SK-N-SH treated with all-trans-retinoic acid at 6 μM for 48 hours (cell line): ENCODE measurements at regions not wholly inside any gene's neighbourhood (a gene's known extent, or its start where the extent isn't known, plus 50 kb on each side); places are given as distances from the start of the nearest gene placed in this dataset.
"Not testable (repeated sequence)": the region's sequence is repeated elsewhere in the genome, so short reads cannot be mapped to it uniquely, and the experiment has no call there.

Source experiments
- ESRRG ChIP-seq: fragments of 250-450 bp; sonication (Bioruptor Pico); IDR thresholded peaks from 2 replicates; pipeline ENCODE4 v1.6.1; 2021; ENCODE audit warnings: mild to moderate bottlenecking
- ZFP30 ChIP-seq: fragments of 450-650 bp; formaldehyde crosslinking; IDR thresholded peaks from 2 replicates; pipeline ENCODE4 v1.5.0; 2022; ENCODE audit warnings: mild to moderate bottlenecking, moderate library complexity
- TF ChIP-seq, protein P1 (sequence below): fragments of 250-450 bp; sonication (Bioruptor Pico); IDR thresholded peaks from 2 replicates; pipeline ENCODE4 v1.8.0; 2021; ENCODE audit warnings: low read depth, mild to moderate bottlenecking, moderate library complexity, borderline replicate concordance
- TF ChIP-seq, protein P2 (sequence below): fragments of 250-450 bp; sonication (Bioruptor Pico); IDR thresholded peaks from 2 replicates; pipeline ENCODE4 v1.5.0; 2020; ENCODE audit warnings: mild to moderate bottlenecking, moderate library complexity

DNA sequence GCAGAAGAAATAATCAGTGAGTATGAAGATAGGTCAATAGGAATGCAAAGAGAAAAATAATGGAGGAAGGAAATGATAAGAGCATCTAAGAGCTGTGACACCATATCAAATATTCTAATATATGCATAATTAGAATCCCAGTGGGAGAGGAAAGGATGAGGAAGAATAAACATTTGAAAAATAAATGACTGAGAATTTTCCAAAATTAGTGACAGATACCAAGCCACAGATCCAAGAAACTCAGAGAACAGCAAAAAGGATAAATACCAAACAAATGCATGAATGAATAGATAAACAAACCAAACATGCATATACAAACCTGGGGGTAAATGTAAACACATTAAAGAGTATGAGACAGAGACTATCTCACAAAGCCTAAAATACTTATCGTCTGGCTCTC lies 101.4 kb downstream of the PRR15 start:
- TF ChIP-seq ESRRG (CRISPR knock-in tag); ZFP30: not testable (repeated sequence)
- TF ChIP-seq, protein P1, sequence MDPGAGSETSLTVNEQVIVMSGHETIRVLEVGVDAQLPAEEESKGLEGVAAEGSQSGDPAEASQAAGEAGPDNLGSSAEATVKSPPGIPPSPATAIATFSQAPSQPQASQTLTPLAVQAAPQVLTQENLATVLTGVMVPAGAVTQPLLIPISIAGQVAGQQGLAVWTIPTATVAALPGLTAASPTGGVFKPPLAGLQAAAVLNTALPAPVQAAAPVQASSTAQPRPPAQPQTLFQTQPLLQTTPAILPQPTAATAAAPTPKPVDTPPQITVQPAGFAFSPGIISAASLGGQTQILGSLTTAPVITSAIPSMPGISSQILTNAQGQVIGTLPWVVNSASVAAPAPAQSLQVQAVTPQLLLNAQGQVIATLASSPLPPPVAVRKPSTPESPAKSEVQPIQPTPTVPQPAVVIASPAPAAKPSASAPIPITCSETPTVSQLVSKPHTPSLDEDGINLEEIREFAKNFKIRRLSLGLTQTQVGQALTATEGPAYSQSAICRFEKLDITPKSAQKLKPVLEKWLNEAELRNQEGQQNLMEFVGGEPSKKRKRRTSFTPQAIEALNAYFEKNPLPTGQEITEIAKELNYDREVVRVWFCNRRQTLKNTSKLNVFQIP (CRISPR knock-in tag): not testable (repeated sequence)
- TF ChIP-seq, protein P2, sequence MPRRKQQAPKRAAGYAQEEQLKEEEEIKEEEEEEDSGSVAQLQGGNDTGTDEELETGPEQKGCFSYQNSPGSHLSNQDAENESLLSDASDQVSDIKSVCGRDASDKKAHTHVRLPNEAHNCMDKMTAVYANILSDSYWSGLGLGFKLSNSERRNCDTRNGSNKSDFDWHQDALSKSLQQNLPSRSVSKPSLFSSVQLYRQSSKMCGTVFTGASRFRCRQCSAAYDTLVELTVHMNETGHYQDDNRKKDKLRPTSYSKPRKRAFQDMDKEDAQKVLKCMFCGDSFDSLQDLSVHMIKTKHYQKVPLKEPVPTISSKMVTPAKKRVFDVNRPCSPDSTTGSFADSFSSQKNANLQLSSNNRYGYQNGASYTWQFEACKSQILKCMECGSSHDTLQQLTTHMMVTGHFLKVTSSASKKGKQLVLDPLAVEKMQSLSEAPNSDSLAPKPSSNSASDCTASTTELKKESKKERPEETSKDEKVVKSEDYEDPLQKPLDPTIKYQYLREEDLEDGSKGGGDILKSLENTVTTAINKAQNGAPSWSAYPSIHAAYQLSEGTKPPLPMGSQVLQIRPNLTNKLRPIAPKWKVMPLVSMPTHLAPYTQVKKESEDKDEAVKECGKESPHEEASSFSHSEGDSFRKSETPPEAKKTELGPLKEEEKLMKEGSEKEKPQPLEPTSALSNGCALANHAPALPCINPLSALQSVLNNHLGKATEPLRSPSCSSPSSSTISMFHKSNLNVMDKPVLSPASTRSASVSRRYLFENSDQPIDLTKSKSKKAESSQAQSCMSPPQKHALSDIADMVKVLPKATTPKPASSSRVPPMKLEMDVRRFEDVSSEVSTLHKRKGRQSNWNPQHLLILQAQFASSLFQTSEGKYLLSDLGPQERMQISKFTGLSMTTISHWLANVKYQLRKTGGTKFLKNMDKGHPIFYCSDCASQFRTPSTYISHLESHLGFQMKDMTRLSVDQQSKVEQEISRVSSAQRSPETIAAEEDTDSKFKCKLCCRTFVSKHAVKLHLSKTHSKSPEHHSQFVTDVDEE (CRISPR knock-in tag): not testable (repeated sequence)
